Activated CD8-positive, alpha-beta T cell treated with anti-CD3 and anti-CD28 coated beads for 36 hours (primary cell): ENCODE measurements at regions not wholly inside any gene's neighbourhood (a gene's known extent, or its start where the extent isn't known, plus 50 kb on each side); places are given as distances from the start of the nearest gene placed in this dataset.
"Not testable (repeated sequence)": the region's sequence is repeated elsewhere in the genome, so short reads cannot be mapped to it uniquely, and the experiment has no call there.

Experiments used
- ATAC-seq: fragments of 200-7000 bp; cut with Tn5 transposase; one replicate; pipeline ENCODE4 v1.10.0; 2021; ENCODE audit warnings: mild to moderate bottlenecking, moderate library complexity
- CTCF ChIA-PET: fragments of 350-600 bp; sonication (Branson Sonifier 250); formaldehyde crosslinking; loops from one replicate; lab custom pipeline; 2021; ENCODE audit warnings: antibody characterized with exemption; lab: Charles Lee
- POLR2A ChIA-PET: fragments of 350-600 bp; sonication (Branson Sonifier 250); formaldehyde crosslinking; loops from one replicate; lab custom pipeline; 2021; ENCODE audit warnings: antibody characterized with exemption; lab: Charles Lee
- DNase-seq: peaks from one replicate; pipeline ENCODE4 v3.0.0-alpha.2; 2020
- H3K27ac Mint-ChIP-seq: one replicate; pipeline ENCODE4 v1.8.0; 2021; ENCODE audit warnings: mild to moderate bottlenecking, mixed read lengths
- H3K27me3 Mint-ChIP-seq: one replicate; pipeline ENCODE4 v1.8.0; 2021; ENCODE audit warnings: mixed read lengths
- H3K36me3 Mint-ChIP-seq: one replicate; pipeline ENCODE4 v1.8.0; 2021; ENCODE audit warnings: low read depth, mixed read lengths
- H3K4me1 Mint-ChIP-seq: one replicate; pipeline ENCODE4 v1.8.0; 2021; ENCODE audit warnings: low read depth, mixed read lengths
- H3K4me3 Mint-ChIP-seq: one replicate; pipeline ENCODE4 v1.8.0; 2021; ENCODE audit warnings: mild to moderate bottlenecking, moderate library complexity, mixed read lengths
- H3K9me3 Mint-ChIP-seq: one replicate; pipeline ENCODE4 v1.8.0; 2021; ENCODE audit warnings: mixed read lengths
- CTCF ChIP-seq: fragments of 200-600 bp; IDR thresholded peaks from one replicate; pipeline ENCODE4 v1.8.0; 2022; ENCODE audit warnings: antibody characterized with exemption, mild to moderate bottlenecking
- intact Hi-C: fragments of 100-400 bp; cut with micrococcal nuclease; formaldehyde crosslinking; loops from one replicate; pipeline ENCODE4 v1.10.0; 2022

GRCh38 chr9:106775960-106776359 is 87.0 kb upstream of the ZNF462 start:
- no peak overlapping the region for H3K4me3 Mint-ChIP-seq
- no peaks in the 10 kb centered on the region for H3K4me1 Mint-ChIP-seq
- intact Hi-C loops = no loop called here
- no peak for TF ChIP-seq CTCF
- no peaks in the 10 kb centered on the region for H3K36me3 Mint-ChIP-seq
- CTCF ChIA-PET = no interaction called here
- POLR2A ChIA-PET = no interaction called here
- no peak for ATAC-seq
- H3K9me3 Mint-ChIP-seq = no peaks in the 10 kb centered on the region
- no peak overlapping the region for H3K27ac Mint-ChIP-seq
- H3K27me3 Mint-ChIP-seq = no peaks in the 10 kb centered on the region
- no peak for DNase-seq

GRCh38 chr9:106779796-106780195 is 83.2 kb upstream of the ZNF462 start:
- H3K4me1 Mint-ChIP-seq = no peaks in the 10 kb centered on the region
- no peak overlapping the region for H3K4me3 Mint-ChIP-seq
- DNase-seq (no peak), ATAC-seq (no peak)
- ChIA-PET POLR2A (no interaction called here), CTCF (no interaction called here)
- intact Hi-C loops = no loop called here
- H3K27me3 Mint-ChIP-seq = no peaks in the 10 kb centered on the region
- H3K27ac Mint-ChIP-seq = no peak overlapping the region
- no peaks in the 10 kb centered on the region for H3K9me3 Mint-ChIP-seq
- H3K36me3 Mint-ChIP-seq = no peaks in the 10 kb centered on the region
- no peak for TF ChIP-seq CTCF

GRCh38 chr9:106783121-106783520 is 79.8 kb upstream of the ZNF462 start:
- no peaks in the 10 kb centered on the region for H3K4me1 Mint-ChIP-seq
- H3K4me3 Mint-ChIP-seq = no peak overlapping the region
- POLR2A ChIA-PET = no interaction called here
- TF ChIP-seq CTCF = no peak
- CTCF ChIA-PET = no interaction called here
- H3K36me3 Mint-ChIP-seq = no peaks in the 10 kb centered on the region
- intact Hi-C loops = no loop called here
- DNase-seq (no peak), ATAC-seq (no peak)
- H3K9me3 Mint-ChIP-seq = no peaks in the 10 kb centered on the region
- H3K27ac Mint-ChIP-seq = no peak overlapping the region
- H3K27me3 Mint-ChIP-seq = no peaks in the 10 kb centered on the region

- ChIA-PET POLR2A (no interaction called here), CTCF (no interaction called here)
- intact Hi-C loops = no loop called here
- Mint-ChIP-seq H3K36me3 (no peaks in the 10 kb centered on the region), H3K27me3 (no peaks in the 10 kb centered on the region), H3K4me1 (no peaks in the 10 kb centered on the region), H3K4me3 (no peak overlapping the region), H3K27ac (no peak overlapping the region), H3K9me3 (no peaks in the 10 kb centered on the region)
- TF ChIP-seq CTCF = no peak
- no peak for DNase-seq
- no peak for ATAC-seq
Measured at GRCh38 chr9:106784076-106784475, 78.9 kb upstream of the ZNF462 start.

GRCh38 chr9:106785200-106785599 is 77.8 kb upstream of the ZNF462 start:
- intact Hi-C loops = no loop called here
- POLR2A ChIA-PET = no interaction called here
- Mint-ChIP-seq H3K27me3 (no peaks in the 10 kb centered on the region), H3K4me1 (no peaks in the 10 kb centered on the region), H3K9me3 (no peaks in the 10 kb centered on the region), H3K27ac (no peak overlapping the region), H3K4me3 (no peak overlapping the region), H3K36me3 (no peaks in the 10 kb centered on the region)
- DNase-seq (no peak), ATAC-seq (no peak)
- TF ChIP-seq CTCF = no peak
- CTCF ChIA-PET = no interaction called here

- H3K36me3 Mint-ChIP-seq, H3K4me1 Mint-ChIP-seq, CTCF ChIA-PET, H3K27me3 Mint-ChIP-seq, DNase-seq, intact Hi-C loops, ATAC-seq, H3K27ac Mint-ChIP-seq, H3K9me3 Mint-ChIP-seq, POLR2A ChIA-PET, H3K4me3 Mint-ChIP-seq: not testable (repeated sequence)
Measured at GRCh38 chr9:106788021-106788420, 74.9 kb upstream of the ZNF462 start.
